ENCODE measurements at regions not wholly inside any gene's neighbourhood (a gene's known extent, or its start where the extent isn't known, plus 50 kb on each side); places are given as distances from the start of the nearest gene placed in this dataset.

GRCh38 chr16:87188104-87188503 lies 129.1 kb downstream of the C16orf95 start:
- Histone ChIP-seq H3K9me3 (ENCODE audit: control insufficient read depth in 2 of 2, low read length in 2 of 2) (peaks cover 0 to 2% of the 10 kb centered on the region in 2 donors), H3K36me3 (ENCODE audit: control insufficient read depth in 2 of 2, insufficient read depth in 2 of 2, low read length in 2 of 2) (no peaks in the 10 kb centered on the region), H3K27ac (ENCODE audit: low read depth in 2 of 2, low read length in 2 of 2) (no peak overlapping the region), H3K4me1 (ENCODE audit: control insufficient read depth in 2 of 2, insufficient read depth in 2 of 2, low read length in 2 of 2) (no peaks in the 10 kb centered on the region), H3K9ac (ENCODE audit: low read depth in 1 of 2, low read length in 2 of 2) (no peak overlapping the region), H3K27me3 (ENCODE audit: control insufficient read depth in 2 of 2, insufficient read depth in 2 of 2, low read length in 2 of 2) (no peaks in the 10 kb centered on the region), H3K4me3 (ENCODE audit: low read length in 2 of 2) (no peak overlapping the region)

DNA sequence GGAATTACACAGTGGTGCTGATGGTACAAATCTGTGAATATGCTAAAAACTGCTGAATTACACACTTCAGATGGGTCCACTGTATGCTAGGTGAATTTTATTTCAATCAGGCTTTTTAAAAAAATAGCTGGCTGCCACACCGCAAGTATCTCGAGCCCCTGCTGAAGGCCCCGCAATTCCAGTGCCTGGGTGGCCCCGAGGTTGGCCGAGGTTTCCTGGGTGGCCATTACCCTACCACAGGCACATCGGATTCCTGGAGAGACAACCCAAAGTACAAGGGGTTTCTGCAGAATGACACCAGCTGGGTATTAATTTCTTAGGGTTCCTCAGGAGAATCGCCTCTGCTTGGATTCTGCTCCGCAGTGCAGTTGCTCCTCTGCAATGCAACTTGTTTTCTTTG lies 127.8 kb downstream of the C16orf95 start:
- Histone ChIP-seq H3K9ac (ENCODE audit: low read depth in 1 of 2, low read length in 2 of 2) (no peak overlapping the region), H3K4me1 (ENCODE audit: control insufficient read depth in 2 of 2, insufficient read depth in 2 of 2, low read length in 2 of 2) (no peaks in the 10 kb centered on the region), H3K36me3 (ENCODE audit: control insufficient read depth in 2 of 2, insufficient read depth in 2 of 2, low read length in 2 of 2) (no peaks in the 10 kb centered on the region), H3K4me3 (ENCODE audit: low read length in 2 of 2) (no peak overlapping the region), H3K27ac (ENCODE audit: low read depth in 2 of 2, low read length in 2 of 2) (no peak overlapping the region), H3K27me3 (ENCODE audit: control insufficient read depth in 2 of 2, insufficient read depth in 2 of 2, low read length in 2 of 2) (no peaks in the 10 kb centered on the region), H3K9me3 (ENCODE audit: control insufficient read depth in 2 of 2, low read length in 2 of 2) (peaks cover 0 to 2% of the 10 kb centered on the region in 2 donors)

- Histone ChIP-seq H3K9ac (ENCODE audit: low read depth in 1 of 2, low read length in 2 of 2) (no peak overlapping the region), H3K27me3 (ENCODE audit: control insufficient read depth in 2 of 2, insufficient read depth in 2 of 2, low read length in 2 of 2) (no peaks in the 10 kb centered on the region), H3K9me3 (ENCODE audit: control insufficient read depth in 2 of 2, low read length in 2 of 2) (peaks cover 0 to 2% of the 10 kb centered on the region in 2 donors), H3K4me3 (ENCODE audit: low read length in 2 of 2) (no peak overlapping the region), H3K36me3 (ENCODE audit: control insufficient read depth in 2 of 2, insufficient read depth in 2 of 2, low read length in 2 of 2) (no peaks in the 10 kb centered on the region), H3K27ac (ENCODE audit: low read depth in 2 of 2, low read length in 2 of 2) (no peak overlapping the region), H3K4me1 (ENCODE audit: control insufficient read depth in 2 of 2, insufficient read depth in 2 of 2, low read length in 2 of 2) (no peaks in the 10 kb centered on the region)
Measured at GRCh38 chr16:87190288-87191230, 126.6 kb downstream of the C16orf95 start.

DNA sequence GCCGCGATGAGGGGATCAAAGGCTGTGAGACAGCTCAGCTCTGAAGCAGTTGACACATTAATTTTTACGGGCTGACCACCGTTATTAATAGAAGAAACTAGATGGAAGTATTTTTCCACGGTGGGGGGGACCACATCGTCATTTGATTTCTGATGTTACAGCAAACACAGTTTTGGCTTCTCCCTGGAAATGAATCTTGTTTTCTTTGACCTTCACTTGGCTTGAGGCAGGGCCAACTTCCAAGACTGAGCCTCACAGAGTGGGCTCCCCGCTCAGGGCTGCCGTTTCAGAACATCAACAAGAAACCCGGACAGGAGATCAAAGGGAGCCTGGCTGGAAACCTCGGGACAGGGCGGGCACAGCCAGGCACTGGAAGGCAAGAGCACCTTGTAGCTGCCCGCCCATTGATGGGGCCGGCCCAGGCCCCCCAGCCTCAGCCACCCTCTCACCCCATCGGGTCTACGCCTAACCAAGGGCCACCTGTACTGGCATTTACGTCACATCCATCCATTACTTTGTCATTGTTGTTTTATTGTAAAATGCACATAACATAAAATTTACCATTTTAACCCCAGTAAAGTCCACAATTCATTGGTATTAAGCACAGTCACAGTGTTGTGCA lies 124.6 kb downstream of the C16orf95 start:
- H3K4me1 ChIP-seq (ENCODE audit: control insufficient read depth in 2 of 2, insufficient read depth in 2 of 2, low read length in 2 of 2), result no peaks in the 10 kb centered on the region
- no peaks in the 10 kb centered on the region for H3K27me3 ChIP-seq (ENCODE audit: control insufficient read depth in 2 of 2, insufficient read depth in 2 of 2, low read length in 2 of 2)
- no peak overlapping the region for H3K27ac ChIP-seq (ENCODE audit: low read depth in 2 of 2, low read length in 2 of 2)
- H3K36me3 ChIP-seq (ENCODE audit: control insufficient read depth in 2 of 2, insufficient read depth in 2 of 2, low read length in 2 of 2), result no peaks in the 10 kb centered on the region
- no peak overlapping the region for H3K9ac ChIP-seq (ENCODE audit: low read depth in 1 of 2, low read length in 2 of 2)
- no peak overlapping the region for H3K4me3 ChIP-seq (ENCODE audit: low read length in 2 of 2)
- H3K9me3 ChIP-seq (ENCODE audit: control insufficient read depth in 2 of 2, low read length in 2 of 2), result peaks cover 0 to 2% of the 10 kb centered on the region in 2 donors

DNA sequence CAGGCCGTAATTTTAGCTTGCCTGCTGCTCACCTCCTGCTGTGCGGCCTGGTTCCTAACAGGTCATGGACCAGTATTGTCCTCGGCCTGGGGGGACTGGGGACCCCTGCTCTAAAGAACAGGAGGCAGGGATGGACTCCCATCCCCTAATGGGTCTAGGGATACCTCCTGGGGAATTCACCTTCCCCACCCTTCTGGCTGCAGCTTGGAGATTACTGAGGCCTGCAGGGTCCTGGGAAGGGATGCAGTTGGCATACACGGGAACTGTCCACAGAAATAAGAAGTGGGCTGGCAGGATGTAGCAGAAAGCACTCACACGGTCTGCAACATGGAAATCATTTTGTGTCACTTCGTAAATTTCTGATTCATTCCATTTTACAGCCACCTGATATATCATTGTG lies 123.0 kb downstream of the C16orf95 start:
- Histone ChIP-seq H3K27me3 (ENCODE audit: control insufficient read depth in 2 of 2, insufficient read depth in 2 of 2, low read length in 2 of 2) (no peaks in the 10 kb centered on the region), H3K27ac (ENCODE audit: low read depth in 2 of 2, low read length in 2 of 2) (no peak overlapping the region), H3K9ac (ENCODE audit: low read depth in 1 of 2, low read length in 2 of 2) (no peak overlapping the region), H3K36me3 (ENCODE audit: control insufficient read depth in 2 of 2, insufficient read depth in 2 of 2, low read length in 2 of 2) (no peaks in the 10 kb centered on the region), H3K4me3 (ENCODE audit: low read length in 2 of 2) (no peak overlapping the region), H3K4me1 (ENCODE audit: control insufficient read depth in 2 of 2, insufficient read depth in 2 of 2, low read length in 2 of 2) (no peaks in the 10 kb centered on the region), H3K9me3 (ENCODE audit: control insufficient read depth in 2 of 2, low read length in 2 of 2) (peaks cover 0 to 2% of the 10 kb centered on the region in 2 donors)

DNA sequence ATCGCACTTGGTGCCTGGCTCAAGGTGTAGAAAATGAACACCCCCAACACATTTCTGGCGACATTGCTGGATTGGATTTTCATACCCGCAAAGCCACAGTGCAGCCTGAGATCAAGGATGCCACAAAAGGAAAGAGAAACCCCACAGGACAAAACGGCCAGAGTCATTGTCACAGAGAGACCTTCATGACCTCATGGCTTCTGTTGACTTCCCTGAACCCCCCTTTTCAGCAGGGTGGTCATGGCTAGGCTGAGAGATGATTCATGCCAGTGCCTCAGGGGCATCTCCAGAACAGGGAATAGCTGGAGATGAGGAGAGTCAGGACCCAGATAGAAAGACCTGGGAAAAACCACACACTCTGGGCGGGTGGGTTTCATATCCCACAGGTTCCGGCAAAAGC lies 122.0 kb downstream of the C16orf95 start:
- Histone ChIP-seq H3K27me3 (ENCODE audit: control insufficient read depth in 2 of 2, insufficient read depth in 2 of 2, low read length in 2 of 2) (no peaks in the 10 kb centered on the region), H3K36me3 (ENCODE audit: control insufficient read depth in 2 of 2, insufficient read depth in 2 of 2, low read length in 2 of 2) (no peaks in the 10 kb centered on the region), H3K4me1 (ENCODE audit: control insufficient read depth in 2 of 2, insufficient read depth in 2 of 2, low read length in 2 of 2) (no peaks in the 10 kb centered on the region), H3K27ac (ENCODE audit: low read depth in 2 of 2, low read length in 2 of 2) (no peak overlapping the region), H3K9ac (ENCODE audit: low read depth in 1 of 2, low read length in 2 of 2) (no peak overlapping the region), H3K4me3 (ENCODE audit: low read length in 2 of 2) (no peak overlapping the region), H3K9me3 (ENCODE audit: control insufficient read depth in 2 of 2, low read length in 2 of 2) (no peaks in the 10 kb centered on the region)

- H3K4me3 ChIP-seq (ENCODE audit: low read length in 2 of 2), result no peak overlapping the region
- H3K27ac ChIP-seq (ENCODE audit: low read depth in 2 of 2, low read length in 2 of 2), result no peak overlapping the region
- H3K36me3 ChIP-seq (ENCODE audit: control insufficient read depth in 2 of 2, insufficient read depth in 2 of 2, low read length in 2 of 2), result no peaks in the 10 kb centered on the region
- no peak overlapping the region for H3K9ac ChIP-seq (ENCODE audit: low read depth in 1 of 2, low read length in 2 of 2)
- H3K9me3 ChIP-seq (ENCODE audit: control insufficient read depth in 2 of 2, low read length in 2 of 2), result no peaks in the 10 kb centered on the region
- H3K27me3 ChIP-seq (ENCODE audit: control insufficient read depth in 2 of 2, insufficient read depth in 2 of 2, low read length in 2 of 2), result no peaks in the 10 kb centered on the region
- H3K4me1 ChIP-seq (ENCODE audit: control insufficient read depth in 2 of 2, insufficient read depth in 2 of 2, low read length in 2 of 2), result no peaks in the 10 kb centered on the region
Measured at GRCh38 chr16:87196231-87196630, 121.0 kb downstream of the C16orf95 start.

GRCh38 chr16:87196661-87197060 lies 120.5 kb downstream of the C16orf95 start:
- Histone ChIP-seq H3K4me3 (ENCODE audit: low read length in 2 of 2) (no peak overlapping the region), H3K9me3 (ENCODE audit: control insufficient read depth in 2 of 2, low read length in 2 of 2) (no peaks in the 10 kb centered on the region), H3K36me3 (ENCODE audit: control insufficient read depth in 2 of 2, insufficient read depth in 2 of 2, low read length in 2 of 2) (no peaks in the 10 kb centered on the region), H3K9ac (ENCODE audit: low read depth in 1 of 2, low read length in 2 of 2) (no peak overlapping the region), H3K27me3 (ENCODE audit: control insufficient read depth in 2 of 2, insufficient read depth in 2 of 2, low read length in 2 of 2) (peaks cover 0 to 1% of the 10 kb centered on the region in 2 donors), H3K27ac (ENCODE audit: low read depth in 2 of 2, low read length in 2 of 2) (no peak overlapping the region), H3K4me1 (ENCODE audit: control insufficient read depth in 2 of 2, insufficient read depth in 2 of 2, low read length in 2 of 2) (no peaks in the 10 kb centered on the region)

DNA sequence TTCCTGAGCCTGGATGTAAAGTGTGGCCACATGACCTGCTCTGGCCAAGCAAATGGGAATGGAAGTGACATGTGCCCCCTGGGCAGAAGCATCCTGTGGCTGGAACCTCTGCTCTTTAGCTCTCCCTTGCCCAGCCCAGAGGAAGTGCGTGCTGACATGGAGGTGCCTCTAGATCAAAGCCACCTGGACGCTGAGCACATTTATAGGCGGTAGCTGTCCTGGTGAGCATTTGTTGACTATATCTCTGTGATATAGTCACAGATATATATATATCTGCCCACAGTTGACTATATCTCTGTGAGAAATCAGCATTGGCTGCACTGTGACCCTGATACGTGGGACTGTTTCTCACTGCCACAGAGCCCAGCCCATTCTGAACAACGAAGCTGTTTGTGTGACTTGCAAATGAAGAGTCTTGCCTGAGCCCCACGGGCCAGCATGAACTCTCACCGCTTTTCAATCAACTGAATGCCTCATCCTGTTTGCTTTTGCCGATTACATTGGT lies 118.8 kb downstream of the C16orf95 start:
- no peaks in the 10 kb centered on the region for H3K9me3 ChIP-seq (ENCODE audit: control insufficient read depth in 2 of 2, low read length in 2 of 2)
- H3K4me1 ChIP-seq (ENCODE audit: control insufficient read depth in 2 of 2, insufficient read depth in 2 of 2, low read length in 2 of 2), result no peaks in the 10 kb centered on the region
- H3K27me3 ChIP-seq (ENCODE audit: control insufficient read depth in 2 of 2, insufficient read depth in 2 of 2, low read length in 2 of 2), result peaks cover 0 to 6% of the 10 kb centered on the region in 2 donors
- H3K27ac ChIP-seq (ENCODE audit: low read depth in 2 of 2, low read length in 2 of 2), result no peak overlapping the region
- no peak overlapping the region for H3K9ac ChIP-seq (ENCODE audit: low read depth in 1 of 2, low read length in 2 of 2)
- H3K4me3 ChIP-seq (ENCODE audit: low read length in 2 of 2), result no peak overlapping the region
- H3K36me3 ChIP-seq (ENCODE audit: control insufficient read depth in 2 of 2, insufficient read depth in 2 of 2, low read length in 2 of 2), result no peaks in the 10 kb centered on the region

GRCh38 chr16:87198881-87199280 lies 118.3 kb downstream of the C16orf95 start:
- H3K27me3 ChIP-seq (ENCODE audit: control insufficient read depth in 2 of 2, insufficient read depth in 2 of 2, low read length in 2 of 2), result peaks cover 0 to 6% of the 10 kb centered on the region in 2 donors
- no peaks in the 10 kb centered on the region for H3K9me3 ChIP-seq (ENCODE audit: control insufficient read depth in 2 of 2, low read length in 2 of 2)
- H3K36me3 ChIP-seq (ENCODE audit: control insufficient read depth in 2 of 2, insufficient read depth in 2 of 2, low read length in 2 of 2), result no peaks in the 10 kb centered on the region
- no peak overlapping the region for H3K27ac ChIP-seq (ENCODE audit: low read depth in 2 of 2, low read length in 2 of 2)
- no peak overlapping the region for H3K9ac ChIP-seq (ENCODE audit: low read depth in 1 of 2, low read length in 2 of 2)
- H3K4me1 ChIP-seq (ENCODE audit: control insufficient read depth in 2 of 2, insufficient read depth in 2 of 2, low read length in 2 of 2), result no peaks in the 10 kb centered on the region
- no peak overlapping the region for H3K4me3 ChIP-seq (ENCODE audit: low read length in 2 of 2)
